ENCODE measurements at regions not wholly inside any gene's neighbourhood (a gene's known extent, or its start where the extent isn't known, plus 50 kb on each side); places are given as distances from the start of the nearest gene placed in this dataset.

GRCh38 chr17:52759864-52760263 is 601.4 kb upstream of the CA10 start:
- no peaks in the 10 kb centered on the region for H3K36me3 ChIP-seq (ENCODE audit: insufficient read depth, low read length)
- TF ChIP-seq, protein P1, sequence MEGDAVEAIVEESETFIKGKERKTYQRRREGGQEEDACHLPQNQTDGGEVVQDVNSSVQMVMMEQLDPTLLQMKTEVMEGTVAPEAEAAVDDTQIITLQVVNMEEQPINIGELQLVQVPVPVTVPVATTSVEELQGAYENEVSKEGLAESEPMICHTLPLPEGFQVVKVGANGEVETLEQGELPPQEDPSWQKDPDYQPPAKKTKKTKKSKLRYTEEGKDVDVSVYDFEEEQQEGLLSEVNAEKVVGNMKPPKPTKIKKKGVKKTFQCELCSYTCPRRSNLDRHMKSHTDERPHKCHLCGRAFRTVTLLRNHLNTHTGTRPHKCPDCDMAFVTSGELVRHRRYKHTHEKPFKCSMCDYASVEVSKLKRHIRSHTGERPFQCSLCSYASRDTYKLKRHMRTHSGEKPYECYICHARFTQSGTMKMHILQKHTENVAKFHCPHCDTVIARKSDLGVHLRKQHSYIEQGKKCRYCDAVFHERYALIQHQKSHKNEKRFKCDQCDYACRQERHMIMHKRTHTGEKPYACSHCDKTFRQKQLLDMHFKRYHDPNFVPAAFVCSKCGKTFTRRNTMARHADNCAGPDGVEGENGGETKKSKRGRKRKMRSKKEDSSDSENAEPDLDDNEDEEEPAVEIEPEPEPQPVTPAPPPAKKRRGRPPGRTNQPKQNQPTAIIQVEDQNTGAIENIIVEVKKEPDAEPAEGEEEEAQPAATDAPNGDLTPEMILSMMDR (IDR thresholded peaks at IDR 0.05): no peak
- Mint-ChIP-seq H3K4me3 (no peak overlapping the region), H3K36me3 (ENCODE audit: low read depth) (no peaks in the 10 kb centered on the region), H3K4me1 (ENCODE audit: low read depth) (no peaks in the 10 kb centered on the region), H3K27ac (no peak overlapping the region), H3K9me3 (no peaks in the 10 kb centered on the region), H3K27me3 (no peaks in the 10 kb centered on the region)
- H3K27ac ChIP-seq (ENCODE audit: low read depth in 1 of 2, low read length in 2 of 2): no peak overlapping the region
- POLR2A ChIA-PET: no interaction called here
- H3K4me3 ChIP-seq (ENCODE audit: low read length): no peak overlapping the region
- DNase-seq (no peak), ATAC-seq (ENCODE audit: poor library complexity) (no peak)
- peaks cover 0 to 14% of the 10 kb centered on the region in 2 experiments for H3K9me3 ChIP-seq (ENCODE audit: control insufficient read depth in 1 of 2, insufficient read depth in 1 of 2, low read length in 2 of 2)
- H3K4me1 ChIP-seq (ENCODE audit: insufficient read depth, low read length): no peaks in the 10 kb centered on the region
- H3K27me3 ChIP-seq (ENCODE audit: control insufficient read depth in 1 of 2, insufficient read depth in 2 of 2, low read length in 2 of 2): no peaks in the 10 kb centered on the region
- CTCF ChIA-PET: no interaction called here
- intact Hi-C loops (cut with DNase I, micrococcal nuclease): no loop called here

- peaks cover 0 to 10% of the 10 kb centered on the region in 2 experiments for H3K9me3 ChIP-seq (ENCODE audit: control insufficient read depth in 1 of 2, insufficient read depth in 1 of 2, low read length in 2 of 2)
- Mint-ChIP-seq H3K36me3 (ENCODE audit: low read depth) (no peaks in the 10 kb centered on the region), H3K4me1 (ENCODE audit: low read depth) (no peaks in the 10 kb centered on the region), H3K27ac (no peak overlapping the region), H3K27me3 (no peaks in the 10 kb centered on the region), H3K9me3 (no peaks in the 10 kb centered on the region), H3K4me3 (no peak overlapping the region)
- no peak overlapping the region for H3K27ac ChIP-seq (ENCODE audit: low read depth in 1 of 2, low read length in 2 of 2)
- TF ChIP-seq, protein P1 (IDR thresholded peaks at IDR 0.05): no peak
- ChIA-PET POLR2A (no interaction called here), CTCF (no interaction called here)
- H3K36me3 ChIP-seq (ENCODE audit: insufficient read depth, low read length): no peaks in the 10 kb centered on the region
- H3K4me1 ChIP-seq (ENCODE audit: insufficient read depth, low read length): no peaks in the 10 kb centered on the region
- no peak for DNase-seq
- ATAC-seq (ENCODE audit: poor library complexity): no peak
- intact Hi-C loops (cut with DNase I, micrococcal nuclease): no loop called here
- no peaks in the 10 kb centered on the region for H3K27me3 ChIP-seq (ENCODE audit: control insufficient read depth in 1 of 2, insufficient read depth in 2 of 2, low read length in 2 of 2)
- H3K4me3 ChIP-seq (ENCODE audit: low read length): no peak overlapping the region
These were observed 600.0 kb upstream of the CA10 start for GRCh38 chr17:52758481-52758880.

DNA sequence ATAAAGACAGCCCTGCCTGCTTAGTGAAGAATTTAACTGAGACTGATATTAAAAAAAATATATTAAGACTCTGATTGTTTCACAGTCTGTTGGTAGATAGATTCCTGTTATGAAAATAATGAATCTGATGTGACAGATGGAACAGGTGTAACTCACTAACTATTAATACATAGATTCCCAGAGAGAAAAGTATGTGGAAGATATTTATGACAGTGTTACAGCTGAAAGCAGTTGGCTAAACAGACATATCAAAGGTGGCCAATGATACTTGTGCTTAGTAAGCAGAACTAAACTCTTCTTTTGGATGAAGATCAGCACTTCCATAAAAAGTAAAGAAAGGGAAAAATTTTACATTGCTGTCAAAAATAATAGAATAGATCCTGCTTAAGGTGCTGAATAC is 598.2 kb upstream of the CA10 start:
- H3K27ac ChIP-seq (ENCODE audit: low read depth in 1 of 2, low read length in 2 of 2): no peak overlapping the region
- no peaks in the 10 kb centered on the region for H3K36me3 Mint-ChIP-seq (ENCODE audit: low read depth)
- H3K36me3 ChIP-seq (ENCODE audit: insufficient read depth, low read length): no peaks in the 10 kb centered on the region
- no peaks in the 10 kb centered on the region for H3K9me3 Mint-ChIP-seq
- H3K4me1 ChIP-seq (ENCODE audit: insufficient read depth, low read length): no peaks in the 10 kb centered on the region
- intact Hi-C loops (cut with DNase I, micrococcal nuclease): no loop called here
- H3K4me3 Mint-ChIP-seq: no peak overlapping the region
- no peaks in the 10 kb centered on the region for H3K27me3 ChIP-seq (ENCODE audit: control insufficient read depth in 1 of 2, insufficient read depth in 2 of 2, low read length in 2 of 2)
- TF ChIP-seq, protein P1 (IDR thresholded peaks at IDR 0.05): no peak
- H3K27ac Mint-ChIP-seq: no peak overlapping the region
- POLR2A ChIA-PET: no interaction called here
- CTCF ChIA-PET: no interaction called here
- peaks cover 0 to 2% of the 10 kb centered on the region in 2 experiments for H3K9me3 ChIP-seq (ENCODE audit: control insufficient read depth in 1 of 2, insufficient read depth in 1 of 2, low read length in 2 of 2)
- no peaks in the 10 kb centered on the region for H3K4me1 Mint-ChIP-seq (ENCODE audit: low read depth)
- no peak for DNase-seq
- no peak overlapping the region for H3K4me3 ChIP-seq (ENCODE audit: low read length)
- H3K27me3 Mint-ChIP-seq: no peaks in the 10 kb centered on the region
- ATAC-seq (ENCODE audit: poor library complexity): no peak
